GM23338 (cell line): ENCODE measurements at regions not wholly inside any gene's neighbourhood (a gene's known extent, or its start where the extent isn't known, plus 50 kb on each side); places are given as distances from the start of the nearest gene placed in this dataset.

Source experiments
- ATAC-seq: fragments of 200-7000 bp; cut with Tn5 transposase; 3 replicates; pipeline ENCODE4 v1.9.1; 2020
- DNase-seq: peaks from one replicate; pipeline ENCODE4 v3.0.0-alpha.2; 2015; ENCODE audit warnings: low spot score
- H2AFZ ChIP-seq: fragments of 200-600 bp; sonication (generic); 2 replicates; pipeline ENCODE4 v1.8.0; 2016; ENCODE audit warnings: antibody characterized with exemption, mild to moderate bottlenecking, moderate library complexity
- H3F3A ChIP-seq: fragments of 200-600 bp; sonication (generic); replicated peaks from 2 replicates; pipeline ENCODE4 v1.8.0; 2017; ENCODE audit warnings: antibody characterized with exemption, mixed run types, low read depth
- H3K27ac ChIP-seq: fragments of 200-600 bp; sonication (generic); 2 replicates; pipeline ENCODE4 v1.6.1; 2016; ENCODE audit warnings: low read depth
- H3K27me3 ChIP-seq: fragments of 200-600 bp; sonication (generic); 2 replicates; pipeline ENCODE4 v1.8.0; 2016; ENCODE audit warnings: mild to moderate bottlenecking, mixed run types, moderate library complexity; ENCODE audit not compliant: insufficient read depth
- H3K36me3 ChIP-seq: fragments of 200-600 bp; sonication (generic); 2 replicates; pipeline ENCODE4 v1.8.0; 2016; ENCODE audit warnings: mild to moderate bottlenecking; ENCODE audit not compliant: insufficient read depth
- H3K4me1 ChIP-seq: fragments of 200-600 bp; sonication (generic); 2 replicates; pipeline ENCODE4 v1.8.0; 2016; ENCODE audit warnings: mild to moderate bottlenecking, moderate library complexity; ENCODE audit not compliant: insufficient read depth
- H3K4me2 ChIP-seq: fragments of 200-600 bp; sonication (generic); 2 replicates; pipeline ENCODE4 v1.7.1; 2017; ENCODE audit warnings: mixed run types
- H3K4me3 ChIP-seq: fragments of 200-600 bp; sonication (generic); 2 replicates; pipeline ENCODE4 v1.6.1; 2016; ENCODE audit warnings: mixed run types
- H3K79me2 ChIP-seq: fragments of 200-600 bp; sonication (generic); replicated peaks from 2 replicates; pipeline ENCODE4 v1.8.0; 2017; ENCODE audit warnings: mild to moderate bottlenecking; ENCODE audit not compliant: insufficient read depth
- H3K9me2 ChIP-seq: fragments of 200-600 bp; sonication (generic); 2 replicates; pipeline ENCODE4 v1.8.0; 2017; ENCODE audit not compliant: insufficient read depth
- H4K20me1 ChIP-seq: fragments of 200-600 bp; sonication (generic); replicated peaks from 2 replicates; pipeline ENCODE4 v1.8.0; 2017; ENCODE audit warnings: mild to moderate bottlenecking; ENCODE audit not compliant: insufficient read depth
- H3K27ac Mint-ChIP-seq: 2 replicates; pipeline ENCODE4 v1.8.0; 2020; ENCODE audit warnings: inconsistent platforms, mild to moderate bottlenecking, moderate library complexity, mixed read lengths
- H3K27me3 Mint-ChIP-seq: 3 replicates; pipeline ENCODE4 v1.8.0; 2022; ENCODE audit warnings: low read depth, mild to moderate bottlenecking, moderate library complexity, mixed read lengths, inconsistent platforms; ENCODE audit not compliant: insufficient read depth, poor library complexity
- H3K36me3 Mint-ChIP-seq: 3 replicates; pipeline ENCODE4 v1.8.0; 2021; ENCODE audit warnings: low read depth, mild to moderate bottlenecking, inconsistent platforms, moderate library complexity, mixed read lengths
- H3K4me1 Mint-ChIP-seq: 3 replicates; pipeline ENCODE4 v1.8.0; 2020; ENCODE audit warnings: mild to moderate bottlenecking, inconsistent platforms, mixed read lengths
- H3K4me3 Mint-ChIP-seq: 3 replicates; pipeline ENCODE4 v1.8.0; 2021; ENCODE audit warnings: moderate library complexity, mild to moderate bottlenecking, inconsistent platforms, mixed read lengths
- H3K9me3 Mint-ChIP-seq: 3 replicates; pipeline ENCODE4 v1.8.0; 2020; ENCODE audit warnings: moderate library complexity, mild to moderate bottlenecking, inconsistent platforms, mixed read lengths
- EZH2 ChIP-seq: fragments of 200-600 bp; sonication (generic); IDR thresholded peaks from one replicate; pipeline ENCODE4 v1.8.0; 2017; ENCODE audit warnings: antibody characterized with exemption, mild to moderate bottlenecking, low read depth; ENCODE audit not compliant: unreplicated experiment
- EZH2phosphoT487 ChIP-seq: fragments of 200-600 bp; sonication (generic); IDR thresholded peaks from one replicate; pipeline ENCODE4 v1.8.1; 2018; ENCODE audit warnings: antibody characterized with exemption; ENCODE audit not compliant: unreplicated experiment
- ZNF114 ChIP-seq: fragments of 250-450 bp; sonication (Bioruptor Pico); IDR thresholded peaks from 2 replicates; pipeline ENCODE4 v1.5.0; 2020; ENCODE audit warnings: mild to moderate bottlenecking, moderate library complexity
- ZNF462 ChIP-seq: fragments of 250-450 bp; sonication (Bioruptor Pico); IDR thresholded peaks from 2 replicates; pipeline ENCODE4 v1.5.0; 2020; ENCODE audit warnings: mild to moderate bottlenecking, moderate library complexity
- TF ChIP-seq, protein P1 (sequence below): IDR thresholded peaks from one replicate; pipeline ENCODE4 v1.6.1; 2018; ENCODE audit warnings: antibody characterized with exemption; ENCODE audit not compliant: unreplicated experiment

- Mint-ChIP-seq H3K27me3 (peaks cover 4% of the 10 kb centered on the region), H3K4me1 (peaks cover 48% of the 10 kb centered on the region), H3K9me3 (peaks cover under 1% of the 10 kb centered on the region; the same call in 1 of the 3 replicates), H3K36me3 (no peaks in the 10 kb centered on the region), H3K27ac (no peak overlapping the region), H3K4me3 (no peak overlapping the region; the same call in 2 of the 3 replicates)
- Histone ChIP-seq H2AFZ (peak overlapping the region; percentile 15; the same call in 1 of the 2 replicates), H3K9me2 (no peaks in the 10 kb centered on the region), H3K36me3 (no peaks in the 10 kb centered on the region), H3K4me1 (peaks cover 20% of the 10 kb centered on the region), H3F3A (no peaks in the 10 kb centered on the region), H3K27me3 (no peaks in the 10 kb centered on the region), H3K27ac (no peak overlapping the region), H3K79me2 (no peaks in the 10 kb centered on the region), H3K4me3 (no peak overlapping the region), H3K4me2 (0 out of 2 replicates have a peak overlapping the region, but pooled peaks have one; percentile 2), H4K20me1 (no peaks in the 10 kb centered on the region; the same call in 1 of the 2 replicates)
- ATAC-seq (peak; percentile 83), DNase-seq (peak; percentile 61)
- no peak for TF ChIP-seq ZNF114 (CRISPR knock-in tag)
Measured at GRCh38 chr1:230515451-230516145, 89.5 kb upstream of the PGBD5 start.

DNA sequence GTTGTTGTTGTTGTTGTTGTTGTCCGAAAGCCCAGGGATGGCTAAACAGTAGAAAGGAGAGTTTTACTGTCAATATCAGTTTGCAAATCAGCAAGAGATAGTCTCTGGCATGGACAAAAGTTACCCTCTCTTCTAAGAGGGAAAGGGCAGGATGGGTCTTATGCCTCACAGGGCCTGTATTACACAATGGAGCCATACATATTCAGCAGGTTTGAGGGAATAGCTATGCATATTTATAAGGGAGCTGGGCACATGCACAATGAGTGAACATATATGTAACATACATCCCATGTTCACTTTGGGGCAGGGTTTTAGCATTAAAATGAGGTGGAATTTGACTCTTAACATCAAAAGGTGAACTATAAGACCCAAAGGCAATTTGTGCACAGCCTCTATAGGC, 84.4 kb upstream of the PGBD5 start:
- H3K4me2 ChIP-seq = no peak overlapping the region
- H3K9me3 Mint-ChIP-seq = no peaks in the 10 kb centered on the region
- H3K27ac Mint-ChIP-seq = no peak overlapping the region
- no peaks in the 10 kb centered on the region for H3F3A ChIP-seq
- no peak overlapping the region for H2AFZ ChIP-seq
- H3K4me3 ChIP-seq = no peak overlapping the region
- H3K4me3 Mint-ChIP-seq = no peak overlapping the region
- H3K79me2 ChIP-seq = no peaks in the 10 kb centered on the region
- H3K27me3 ChIP-seq = no peaks in the 10 kb centered on the region
- H3K36me3 Mint-ChIP-seq = no peaks in the 10 kb centered on the region
- H4K20me1 ChIP-seq = no peaks in the 10 kb centered on the region; the same call in 1 of the 2 replicates
- H3K4me1 ChIP-seq = peaks cover under 1% of the 10 kb centered on the region; the same call in 1 of the 2 replicates
- no peak overlapping the region for H3K27ac ChIP-seq
- no peak for DNase-seq
- peaks cover 4% of the 10 kb centered on the region for H3K27me3 Mint-ChIP-seq
- no peaks in the 10 kb centered on the region for H3K9me2 ChIP-seq
- H3K36me3 ChIP-seq = no peaks in the 10 kb centered on the region
- no peak for ATAC-seq
- H3K4me1 Mint-ChIP-seq = peaks cover 5% of the 10 kb centered on the region
- TF ChIP-seq EZH2 (no peak), EZH2phosphoT487 (no peak)

- DNase-seq (no peak), ATAC-seq (no peak)
- no peak overlapping the region for H3K4me3 Mint-ChIP-seq
- Histone ChIP-seq H2AFZ (no peak overlapping the region), H3K27me3 (no peaks in the 10 kb centered on the region), H3K4me1 (no peaks in the 10 kb centered on the region), H3K79me2 (no peaks in the 10 kb centered on the region), H3F3A (no peaks in the 10 kb centered on the region), H3K4me2 (no peak overlapping the region), H3K27ac (no peak overlapping the region), H4K20me1 (no peaks in the 10 kb centered on the region; the same call in 1 of the 2 replicates), H3K4me3 (no peak overlapping the region), H3K36me3 (no peaks in the 10 kb centered on the region), H3K9me2 (no peaks in the 10 kb centered on the region)
- H3K9me3 Mint-ChIP-seq = no peaks in the 10 kb centered on the region
- H3K36me3 Mint-ChIP-seq = no peaks in the 10 kb centered on the region
- H3K27ac Mint-ChIP-seq = no peak overlapping the region
- peaks cover 3% of the 10 kb centered on the region; the same call in 1 of the 3 replicates for H3K4me1 Mint-ChIP-seq
- peaks cover 4% of the 10 kb centered on the region for H3K27me3 Mint-ChIP-seq
- TF ChIP-seq ZNF462 = no peak
- TF ChIP-seq, protein P1, sequence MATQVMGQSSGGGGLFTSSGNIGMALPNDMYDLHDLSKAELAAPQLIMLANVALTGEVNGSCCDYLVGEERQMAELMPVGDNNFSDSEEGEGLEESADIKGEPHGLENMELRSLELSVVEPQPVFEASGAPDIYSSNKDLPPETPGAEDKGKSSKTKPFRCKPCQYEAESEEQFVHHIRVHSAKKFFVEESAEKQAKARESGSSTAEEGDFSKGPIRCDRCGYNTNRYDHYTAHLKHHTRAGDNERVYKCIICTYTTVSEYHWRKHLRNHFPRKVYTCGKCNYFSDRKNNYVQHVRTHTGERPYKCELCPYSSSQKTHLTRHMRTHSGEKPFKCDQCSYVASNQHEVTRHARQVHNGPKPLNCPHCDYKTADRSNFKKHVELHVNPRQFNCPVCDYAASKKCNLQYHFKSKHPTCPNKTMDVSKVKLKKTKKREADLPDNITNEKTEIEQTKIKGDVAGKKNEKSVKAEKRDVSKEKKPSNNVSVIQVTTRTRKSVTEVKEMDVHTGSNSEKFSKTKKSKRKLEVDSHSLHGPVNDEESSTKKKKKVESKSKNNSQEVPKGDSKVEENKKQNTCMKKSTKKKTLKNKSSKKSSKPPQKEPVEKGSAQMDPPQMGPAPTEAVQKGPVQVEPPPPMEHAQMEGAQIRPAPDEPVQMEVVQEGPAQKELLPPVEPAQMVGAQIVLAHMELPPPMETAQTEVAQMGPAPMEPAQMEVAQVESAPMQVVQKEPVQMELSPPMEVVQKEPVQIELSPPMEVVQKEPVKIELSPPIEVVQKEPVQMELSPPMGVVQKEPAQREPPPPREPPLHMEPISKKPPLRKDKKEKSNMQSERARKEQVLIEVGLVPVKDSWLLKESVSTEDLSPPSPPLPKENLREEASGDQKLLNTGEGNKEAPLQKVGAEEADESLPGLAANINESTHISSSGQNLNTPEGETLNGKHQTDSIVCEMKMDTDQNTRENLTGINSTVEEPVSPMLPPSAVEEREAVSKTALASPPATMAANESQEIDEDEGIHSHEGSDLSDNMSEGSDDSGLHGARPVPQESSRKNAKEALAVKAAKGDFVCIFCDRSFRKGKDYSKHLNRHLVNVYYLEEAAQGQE = no peak
Measured at GRCh38 chr1:230509281-230509977, 83.3 kb upstream of the PGBD5 start.
